ENCODE measurements at regions not wholly inside any gene's neighbourhood (a gene's known extent, or its start where the extent isn't known, plus 50 kb on each side); places are given as distances from the start of the nearest gene placed in this dataset.
A peak's percentile ranks its signal among the peaks of the same experiment; 100 is the strongest.

DNA sequence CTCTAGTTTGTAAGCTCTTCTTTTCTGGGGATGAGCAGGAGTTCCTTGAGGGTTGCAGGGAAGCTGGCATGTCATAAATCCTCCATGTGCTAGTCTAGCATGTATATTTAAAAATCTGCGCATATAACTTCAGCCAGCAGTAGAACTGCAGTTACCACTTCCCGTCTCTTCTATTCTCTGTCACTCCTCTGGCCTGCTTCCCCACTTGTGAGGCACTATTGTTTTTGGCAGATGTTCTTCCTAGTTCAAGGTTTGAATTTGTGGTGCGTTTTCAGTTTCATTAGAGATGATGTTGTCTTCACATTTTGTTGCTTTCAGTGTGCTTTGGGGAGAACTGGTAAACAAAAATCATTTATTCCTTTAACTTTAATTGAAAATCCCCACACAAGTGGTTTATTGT is 169.1 kb upstream of the ZPLD1 start:
- H3K9me2 ChIP-seq (ENCODE audit: insufficient read depth, low read length): no peaks in the 10 kb centered on the region
- H3K9me3 ChIP-seq (ENCODE audit: low read length): no peaks in the 10 kb centered on the region
- no peak overlapping the region for H3K4me3 ChIP-seq (ENCODE audit: low read depth, low read length, poor library complexity, severe bottlenecking)
- no peak overlapping the region for H3K4me2 ChIP-seq (ENCODE audit: low read length)
- POLR2A ChIA-PET: interaction anchor here (0.7 to 1.1 kb wide), 2 partner anchors 27 to 171 kb away, joined by 3 to 4 read pairs; no protein-coding TSS in a partner anchor
- no peaks in the 10 kb centered on the region for H4K20me1 ChIP-seq (ENCODE audit: insufficient read depth, low read length)
- BruUV-seq (replicated peaks): no TSS peak
- no peaks in the 10 kb centered on the region for H3K79me2 ChIP-seq (ENCODE audit: insufficient read depth, low read depth, low read length)
- DNase-seq (ENCODE audit: low spot score): peak; percentile 34
- CTCF ChIA-PET (ENCODE audit: unreplicated experiment): no interaction called here
- intact Hi-C loops (cut with micrococcal nuclease; ENCODE audit: unreplicated experiment): no loop called here
- TF ChIP-seq, protein P1, sequence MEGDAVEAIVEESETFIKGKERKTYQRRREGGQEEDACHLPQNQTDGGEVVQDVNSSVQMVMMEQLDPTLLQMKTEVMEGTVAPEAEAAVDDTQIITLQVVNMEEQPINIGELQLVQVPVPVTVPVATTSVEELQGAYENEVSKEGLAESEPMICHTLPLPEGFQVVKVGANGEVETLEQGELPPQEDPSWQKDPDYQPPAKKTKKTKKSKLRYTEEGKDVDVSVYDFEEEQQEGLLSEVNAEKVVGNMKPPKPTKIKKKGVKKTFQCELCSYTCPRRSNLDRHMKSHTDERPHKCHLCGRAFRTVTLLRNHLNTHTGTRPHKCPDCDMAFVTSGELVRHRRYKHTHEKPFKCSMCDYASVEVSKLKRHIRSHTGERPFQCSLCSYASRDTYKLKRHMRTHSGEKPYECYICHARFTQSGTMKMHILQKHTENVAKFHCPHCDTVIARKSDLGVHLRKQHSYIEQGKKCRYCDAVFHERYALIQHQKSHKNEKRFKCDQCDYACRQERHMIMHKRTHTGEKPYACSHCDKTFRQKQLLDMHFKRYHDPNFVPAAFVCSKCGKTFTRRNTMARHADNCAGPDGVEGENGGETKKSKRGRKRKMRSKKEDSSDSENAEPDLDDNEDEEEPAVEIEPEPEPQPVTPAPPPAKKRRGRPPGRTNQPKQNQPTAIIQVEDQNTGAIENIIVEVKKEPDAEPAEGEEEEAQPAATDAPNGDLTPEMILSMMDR (conservative IDR thresholded peaks at IDR 0.05; ENCODE audit: low read length): no peak
- TF ChIP-seq EZH2phosphoT487 (IDR thresholded peaks at IDR 0.05; ENCODE audit: borderline replicate concordance, low read depth, low read length): no peak
- no peaks in the 10 kb centered on the region for H3K36me3 ChIP-seq (ENCODE audit: insufficient read depth, low read length)
- H2AFZ ChIP-seq (ENCODE audit: low read length): peak overlapping the region; percentile 69; the same call in 1 of the 2 replicates
- no peak overlapping the region for H3K27ac ChIP-seq (ENCODE audit: low read depth, low read length, poor library complexity, severe bottlenecking)
- no peaks in the 10 kb centered on the region for H3K4me1 ChIP-seq (ENCODE audit: insufficient read depth, low read length, poor library complexity, severe bottlenecking)

DNA sequence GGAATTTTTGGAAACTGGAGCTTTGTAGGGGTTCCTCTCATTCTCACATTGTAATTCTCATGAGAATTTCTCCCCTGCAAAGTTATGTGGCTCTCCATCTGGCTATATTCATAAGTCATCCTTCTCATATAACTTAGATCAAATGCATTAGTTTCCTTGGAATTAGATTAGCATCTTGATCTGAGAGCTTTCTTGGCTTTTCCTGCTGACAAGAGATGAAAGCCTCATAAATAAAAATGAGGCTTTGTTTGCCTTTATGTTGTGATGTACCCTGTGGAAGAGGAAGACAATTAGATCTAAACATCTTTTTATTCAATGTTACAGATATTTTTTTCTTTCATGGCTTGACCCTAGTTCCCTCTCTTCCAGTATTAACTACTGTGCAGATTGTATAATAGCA is 165.4 kb upstream of the ZPLD1 start:
- Histone ChIP-seq H4K20me1 (ENCODE audit: insufficient read depth, low read length) (no peaks in the 10 kb centered on the region), H3K36me3 (ENCODE audit: insufficient read depth, low read length) (no peaks in the 10 kb centered on the region), H3K4me2 (ENCODE audit: low read length) (no peak overlapping the region), H3K79me2 (ENCODE audit: insufficient read depth, low read depth, low read length) (no peaks in the 10 kb centered on the region), H3K27ac (ENCODE audit: low read depth, low read length, poor library complexity, severe bottlenecking) (no peak overlapping the region), H3K9me2 (ENCODE audit: insufficient read depth, low read length) (peaks cover 3% of the 10 kb centered on the region; the same call in 1 of the 2 replicates), H3K4me3 (ENCODE audit: low read depth, low read length, poor library complexity, severe bottlenecking) (no peak overlapping the region), H2AFZ (ENCODE audit: low read length) (no peak overlapping the region), H3K4me1 (ENCODE audit: insufficient read depth, low read length, poor library complexity, severe bottlenecking) (no peaks in the 10 kb centered on the region), H3K9me3 (ENCODE audit: low read length) (no peaks in the 10 kb centered on the region)
- no peak for DNase-seq (ENCODE audit: low spot score)
- intact Hi-C loops (cut with micrococcal nuclease; ENCODE audit: unreplicated experiment): no loop called here
- BruUV-seq (replicated peaks): no TSS peak
- TF ChIP-seq, protein P1 (conservative IDR thresholded peaks at IDR 0.05; ENCODE audit: low read length): no peak
- TF ChIP-seq EZH2phosphoT487 (IDR thresholded peaks at IDR 0.05; ENCODE audit: borderline replicate concordance, low read depth, low read length): no peak
- ChIA-PET POLR2A (interaction anchor here (0.5 kb wide), 1 partner anchor 1548 kb away, joined by 5 read pairs; no protein-coding TSS in a partner anchor), CTCF (ENCODE audit: unreplicated experiment) (no interaction called here)

GRCh38 chr3:102290241-102290640 is 144.6 kb upstream of the ZPLD1 start:
- CTCF ChIA-PET (ENCODE audit: unreplicated experiment): no interaction called here
- Histone ChIP-seq H3K27ac (ENCODE audit: low read depth, low read length, poor library complexity, severe bottlenecking) (no peak overlapping the region), H3K79me2 (ENCODE audit: insufficient read depth, low read depth, low read length) (no peaks in the 10 kb centered on the region), H3K36me3 (ENCODE audit: insufficient read depth, low read length) (no peaks in the 10 kb centered on the region), H3K9me3 (ENCODE audit: low read length) (no peaks in the 10 kb centered on the region), H3K4me3 (ENCODE audit: low read depth, low read length, poor library complexity, severe bottlenecking) (no peak overlapping the region), H3K9me2 (ENCODE audit: insufficient read depth, low read length) (no peaks in the 10 kb centered on the region), H3K4me2 (ENCODE audit: low read length) (no peak overlapping the region), H2AFZ (ENCODE audit: low read length) (no peak overlapping the region), H4K20me1 (ENCODE audit: insufficient read depth, low read length) (no peaks in the 10 kb centered on the region), H3K4me1 (ENCODE audit: insufficient read depth, low read length, poor library complexity, severe bottlenecking) (no peaks in the 10 kb centered on the region)
- no peak for DNase-seq (ENCODE audit: low spot score)
- POLR2A ChIA-PET: interaction anchor here (1.3 to 1.5 kb wide), 2 partner anchors 14 to 23 kb away, joined by 3 to 4 read pairs; no protein-coding TSS in a partner anchor
- TF ChIP-seq EZH2phosphoT487 (IDR thresholded peaks at IDR 0.05; ENCODE audit: borderline replicate concordance, low read depth, low read length): no peak
- TF ChIP-seq, protein P1 (conservative IDR thresholded peaks at IDR 0.05; ENCODE audit: low read length): no peak
- intact Hi-C loops (cut with micrococcal nuclease; ENCODE audit: unreplicated experiment): no loop called here
- no TSS peak for BruUV-seq (replicated peaks)
